ENCODE measurements at regions not wholly inside any gene's neighbourhood (a gene's known extent, or its start where the extent isn't known, plus 50 kb on each side); places are given as distances from the start of the nearest gene placed in this dataset.

GRCh38 chr2:16885027-16885426 lies 219.4 kb upstream of the CYRIA start:
- Mint-ChIP-seq H3K9me3 (no peaks in the 10 kb centered on the region), H3K4me1 (peaks cover 19% of the 10 kb centered on the region), H3K4me3 (no peak overlapping the region), H3K36me3 (ENCODE audit: low read depth) (no peaks in the 10 kb centered on the region), H3K27me3 (ENCODE audit: insufficient read depth, low read depth, poor library complexity) (peaks cover 2% of the 10 kb centered on the region), H3K27ac (no peak overlapping the region)
- H3K4me2 ChIP-seq, result no peak overlapping the region
- H2AFZ ChIP-seq, result no peak overlapping the region
- H4K20me1 ChIP-seq (replicated peaks; ENCODE audit: insufficient read depth), result no peaks in the 10 kb centered on the region
- DNase-seq (ENCODE audit: low spot score), result peak; percentile 5
- H3F3A ChIP-seq (replicated peaks; ENCODE audit: low read depth), result no peaks in the 10 kb centered on the region
- 0 out of 3 replicates have a peak, but pooled peaks have one; percentile 25 for ATAC-seq
- no peak overlapping the region for H3K4me3 ChIP-seq
- H3K27ac ChIP-seq (ENCODE audit: low read depth), result no peak overlapping the region
- H3K79me2 ChIP-seq (replicated peaks; ENCODE audit: insufficient read depth), result no peaks in the 10 kb centered on the region
- H3K36me3 ChIP-seq (ENCODE audit: insufficient read depth), result no peaks in the 10 kb centered on the region
- H3K4me1 ChIP-seq (ENCODE audit: insufficient read depth), result 0 out of 2 replicates have a peak, but pooled peaks cover 5% of the 10 kb centered on the region
- no peaks in the 10 kb centered on the region for H3K9me2 ChIP-seq (ENCODE audit: insufficient read depth)
- no peaks in the 10 kb centered on the region for H3K27me3 ChIP-seq (ENCODE audit: insufficient read depth)
- TF ChIP-seq STAT1 (IDR thresholded peaks at IDR 0.05; ENCODE audit: unreplicated experiment) (no peak), EZH2phosphoT487 (IDR thresholded peaks at IDR 0.05; ENCODE audit: unreplicated experiment) (no peak), ZNF462 (CRISPR knock-in tag; IDR thresholded peaks at IDR 0.05) (no peak)

DNA sequence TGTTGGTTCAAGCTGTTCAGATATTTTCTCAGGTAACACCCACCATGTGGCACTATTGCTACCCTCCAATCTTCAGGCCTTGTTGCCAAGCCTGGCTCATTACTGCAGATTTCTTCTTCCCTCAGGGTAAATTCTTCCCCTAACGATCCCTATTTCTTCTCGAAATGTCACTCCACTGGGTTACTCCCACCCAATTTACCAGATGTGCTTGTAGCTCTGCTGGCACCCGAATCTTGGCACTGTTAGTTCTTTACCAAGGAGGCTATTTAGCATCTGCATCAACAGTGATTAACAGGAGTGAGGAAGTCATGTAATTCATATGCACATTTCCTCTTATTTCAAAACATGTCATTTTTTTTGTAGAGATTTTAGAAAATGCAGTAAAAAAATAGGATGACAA lies 217.1 kb upstream of the CYRIA start:
- H3K27me3 Mint-ChIP-seq (ENCODE audit: insufficient read depth, low read depth, poor library complexity), result peaks cover 2% of the 10 kb centered on the region
- DNase-seq (ENCODE audit: low spot score) (no peak), ATAC-seq (no peak)
- no peaks in the 10 kb centered on the region for H3F3A ChIP-seq (replicated peaks; ENCODE audit: low read depth)
- H3K4me1 ChIP-seq (ENCODE audit: insufficient read depth), result no peaks in the 10 kb centered on the region
- H3K4me2 ChIP-seq, result no peak overlapping the region
- H3K27ac ChIP-seq (ENCODE audit: low read depth), result no peak overlapping the region
- H3K36me3 ChIP-seq (ENCODE audit: insufficient read depth), result no peaks in the 10 kb centered on the region
- no peaks in the 10 kb centered on the region for H3K36me3 Mint-ChIP-seq (ENCODE audit: low read depth)
- H3K9me2 ChIP-seq (ENCODE audit: insufficient read depth), result no peaks in the 10 kb centered on the region
- H3K4me1 Mint-ChIP-seq, result peaks cover 14% of the 10 kb centered on the region
- H3K4me3 Mint-ChIP-seq, result no peak overlapping the region
- no peak overlapping the region for H2AFZ ChIP-seq
- H3K9me3 Mint-ChIP-seq, result no peaks in the 10 kb centered on the region
- no peaks in the 10 kb centered on the region for H3K79me2 ChIP-seq (replicated peaks; ENCODE audit: insufficient read depth)
- no peak overlapping the region for H3K4me3 ChIP-seq
- H4K20me1 ChIP-seq (replicated peaks; ENCODE audit: insufficient read depth), result no peaks in the 10 kb centered on the region
- no peak overlapping the region for H3K27ac Mint-ChIP-seq
- H3K27me3 ChIP-seq (ENCODE audit: insufficient read depth), result no peaks in the 10 kb centered on the region
- TF ChIP-seq EZH2phosphoT487 (IDR thresholded peaks at IDR 0.05; ENCODE audit: unreplicated experiment) (no peak), JUNB (IDR thresholded peaks at IDR 0.05; ENCODE audit: unreplicated experiment) (no peak), ZNF331 (CRISPR knock-in tag; IDR thresholded peaks at IDR 0.05; ENCODE audit: low read depth) (no peak), EZH2 (IDR thresholded peaks at IDR 0.05; ENCODE audit: low read depth, unreplicated experiment) (no peak), ZNF114 (CRISPR knock-in tag; IDR thresholded peaks at IDR 0.05) (no peak), ZNF462 (CRISPR knock-in tag; IDR thresholded peaks at IDR 0.05) (no peak)

Measured in GM23338 (cell line).